T-helper 2 cell treated with Interferon-gamma antibody and Interleukin-4, amounts not matched to agents 5 μg/mL and 100 μg/mL, for 36 hours (primary cell): ENCODE measurements at regions not wholly inside any gene's neighbourhood (a gene's known extent, or its start where the extent isn't known, plus 50 kb on each side); places are given as distances from the start of the nearest gene placed in this dataset.

ENCODE experiments used
- DNase-seq: peaks from one replicate; pipeline ENCODE4 v3.0.0; 2021; ENCODE audit warnings: low spot score
- H3K27ac Mint-ChIP-seq: one replicate; pipeline ENCODE4 v1.8.0; 2021; ENCODE audit warnings: mild to moderate bottlenecking, mixed read lengths
- H3K27me3 Mint-ChIP-seq: one replicate; pipeline ENCODE4 v1.8.0; 2021; ENCODE audit warnings: low read depth, mixed read lengths
- H3K36me3 Mint-ChIP-seq: one replicate; pipeline ENCODE4 v1.8.0; 2021; ENCODE audit warnings: low read depth, mixed read lengths
- H3K4me1 Mint-ChIP-seq: one replicate; pipeline ENCODE4 v1.8.0; 2021; ENCODE audit warnings: low read depth, mixed read lengths
- H3K4me3 Mint-ChIP-seq: one replicate; pipeline ENCODE4 v1.8.0; 2022; ENCODE audit warnings: mild to moderate bottlenecking, moderate library complexity, mixed read lengths
- H3K9me3 Mint-ChIP-seq: one replicate; pipeline ENCODE4 v1.8.0; 2021; ENCODE audit warnings: mixed read lengths

DNA sequence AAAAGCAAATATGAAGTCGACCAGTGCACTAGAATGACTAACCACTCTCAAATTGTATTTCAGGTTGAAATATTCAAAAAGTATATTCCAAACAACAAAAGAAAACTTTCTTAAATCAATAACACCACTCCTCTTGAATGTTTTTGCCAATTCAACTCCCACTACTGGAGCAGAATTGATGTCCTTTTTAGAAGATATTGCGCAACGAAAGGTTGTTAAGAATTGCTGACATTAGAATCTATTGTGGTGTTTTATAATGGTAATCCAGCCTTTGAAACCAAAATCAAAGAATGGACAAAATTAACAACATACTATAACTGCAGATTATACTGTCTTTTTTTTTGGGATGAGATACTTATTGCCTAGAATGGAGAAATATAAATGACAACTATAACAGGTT lies 331.3 kb downstream of the GRXCR1 start:
- Mint-ChIP-seq H3K9me3 (peaks cover 16% of the 10 kb centered on the region), H3K27ac (no peak overlapping the region), H3K4me3 (no peak overlapping the region), H3K4me1 (no peaks in the 10 kb centered on the region), H3K27me3 (no peaks in the 10 kb centered on the region), H3K36me3 (no peaks in the 10 kb centered on the region)
- no peak for DNase-seq

DNA sequence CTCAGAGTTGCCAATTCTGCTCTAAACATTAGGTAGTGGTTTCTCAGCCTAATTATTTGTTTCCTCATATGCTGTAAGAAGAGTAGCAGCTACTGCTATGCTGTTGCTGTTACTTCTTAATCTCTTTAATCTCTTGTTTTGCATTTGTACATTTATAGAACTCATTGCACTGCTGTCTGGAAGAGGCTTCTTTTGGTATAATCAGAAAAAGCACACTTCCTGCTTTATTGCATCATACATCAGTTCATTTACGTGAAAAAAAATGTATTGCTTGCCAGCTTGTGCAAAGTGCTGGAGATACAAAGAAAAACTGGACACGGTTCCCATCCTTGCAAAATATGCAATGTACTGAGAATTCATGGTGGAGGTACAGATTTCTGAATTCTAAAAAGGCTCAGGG lies 332.0 kb downstream of the GRXCR1 start:
- DNase-seq, result no peak
- H3K27ac Mint-ChIP-seq, result no peak overlapping the region
- H3K4me1 Mint-ChIP-seq, result no peaks in the 10 kb centered on the region
- no peaks in the 10 kb centered on the region for H3K36me3 Mint-ChIP-seq
- H3K9me3 Mint-ChIP-seq, result peaks cover 13% of the 10 kb centered on the region
- no peak overlapping the region for H3K4me3 Mint-ChIP-seq
- H3K27me3 Mint-ChIP-seq, result no peaks in the 10 kb centered on the region

DNA sequence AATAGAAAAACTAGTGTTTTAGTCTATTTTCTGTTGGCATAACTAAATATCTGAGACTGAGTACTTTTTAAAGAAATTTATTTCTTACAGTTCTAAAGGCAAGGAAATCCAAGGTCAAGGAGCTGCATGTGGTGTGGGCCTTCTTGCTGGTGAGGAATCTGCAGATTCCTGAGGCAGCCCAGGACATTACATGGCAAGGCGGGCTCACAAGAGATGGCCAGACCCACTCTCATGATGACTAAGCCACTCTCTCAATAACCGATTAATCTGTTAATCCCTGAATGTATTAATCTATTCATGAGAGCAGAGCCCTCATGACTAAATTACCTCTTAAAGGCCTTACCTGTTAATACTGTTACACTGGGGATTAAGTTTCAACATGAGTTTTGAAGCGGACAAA lies 340.8 kb downstream of the GRXCR1 start:
- Mint-ChIP-seq H3K4me3 (no peak overlapping the region), H3K4me1 (no peaks in the 10 kb centered on the region), H3K9me3 (peaks cover 9% of the 10 kb centered on the region), H3K27me3 (no peaks in the 10 kb centered on the region), H3K27ac (no peak overlapping the region), H3K36me3 (no peaks in the 10 kb centered on the region)
- no peak for DNase-seq

DNA sequence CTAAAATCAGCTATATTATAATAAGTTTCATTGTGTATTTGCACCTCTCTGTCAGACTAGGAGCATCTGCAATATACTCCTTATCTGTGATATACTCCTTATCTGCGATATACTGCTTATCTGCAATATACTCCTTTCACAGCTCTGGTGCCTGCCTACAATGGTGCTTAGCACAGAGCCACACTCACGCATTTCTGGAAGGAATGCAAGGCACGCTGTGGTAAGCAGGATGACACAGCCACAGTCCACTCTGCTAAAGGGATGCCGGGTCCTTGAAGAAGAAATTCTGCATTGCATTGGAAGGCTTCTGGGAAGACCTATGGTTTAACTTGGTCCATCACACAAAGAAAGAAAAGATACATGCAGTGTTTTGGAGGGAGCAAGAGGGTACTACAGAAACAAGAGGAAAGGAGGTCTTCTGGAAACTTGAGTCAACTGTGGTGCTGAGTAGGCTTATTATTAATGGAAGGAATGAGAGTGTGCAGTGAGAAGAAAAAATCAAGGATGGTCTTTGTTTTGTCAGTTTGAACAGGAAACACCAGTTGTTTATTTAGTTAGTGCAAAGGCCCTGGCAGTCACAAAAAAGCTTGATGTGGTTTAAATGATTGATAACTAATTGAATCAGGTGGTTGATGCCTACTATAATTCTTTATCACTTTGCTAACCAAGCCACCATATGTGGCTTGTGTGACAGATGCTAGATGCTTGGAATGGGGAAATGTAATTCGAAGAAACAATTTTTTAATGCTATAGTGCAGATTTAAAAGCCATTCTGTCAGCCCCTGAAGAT lies 342.3 kb downstream of the GRXCR1 start:
- no peak for DNase-seq
- H3K27me3 Mint-ChIP-seq, result no peaks in the 10 kb centered on the region
- H3K4me3 Mint-ChIP-seq, result no peak overlapping the region
- peaks cover 9% of the 10 kb centered on the region for H3K9me3 Mint-ChIP-seq
- no peaks in the 10 kb centered on the region for H3K36me3 Mint-ChIP-seq
- H3K27ac Mint-ChIP-seq, result no peak overlapping the region
- no peaks in the 10 kb centered on the region for H3K4me1 Mint-ChIP-seq

DNA sequence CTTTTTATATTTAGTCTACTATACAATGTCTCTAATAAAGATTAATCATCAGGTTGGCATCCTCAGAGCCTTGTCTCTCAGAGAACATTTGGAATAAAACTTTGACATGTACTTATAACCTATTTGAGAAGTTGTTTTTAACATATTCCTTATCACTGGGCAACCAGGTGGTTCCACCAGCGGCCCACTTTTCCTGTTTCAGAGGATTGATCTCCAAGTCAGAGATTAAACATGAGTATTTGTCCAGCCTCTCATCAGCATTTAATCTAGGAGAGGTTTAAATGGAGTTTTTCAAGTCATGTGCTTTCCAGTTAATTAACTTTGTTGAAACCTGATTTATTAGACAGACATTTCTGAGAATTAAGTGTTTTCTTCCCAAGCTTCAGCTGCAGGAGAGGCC lies 345.5 kb downstream of the GRXCR1 start:
- no peak overlapping the region for H3K4me3 Mint-ChIP-seq
- no peak for DNase-seq
- no peaks in the 10 kb centered on the region for H3K36me3 Mint-ChIP-seq
- no peaks in the 10 kb centered on the region for H3K27me3 Mint-ChIP-seq
- H3K27ac Mint-ChIP-seq, result no peak overlapping the region
- peaks cover 11% of the 10 kb centered on the region for H3K9me3 Mint-ChIP-seq
- H3K4me1 Mint-ChIP-seq, result no peaks in the 10 kb centered on the region

DNA sequence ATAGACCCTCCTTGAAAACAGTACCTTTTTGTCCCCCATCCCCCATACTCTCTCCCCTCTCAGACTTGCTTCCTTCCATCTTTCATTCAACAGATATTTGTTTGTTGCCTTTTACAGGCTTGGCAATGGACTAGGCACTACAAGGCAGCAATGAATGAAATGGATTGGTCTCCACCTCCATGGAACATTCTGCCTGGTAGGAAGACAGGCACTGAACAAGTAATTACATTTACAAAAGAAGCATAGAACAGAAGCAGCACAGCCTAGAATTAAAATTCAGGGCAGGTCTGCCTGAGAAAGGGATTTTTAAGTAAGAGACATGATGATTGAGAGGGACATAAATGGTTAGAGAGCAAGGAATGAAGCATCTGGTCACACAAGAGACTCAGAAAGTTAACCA lies 346.1 kb downstream of the GRXCR1 start:
- H3K9me3 Mint-ChIP-seq, result peaks cover 9% of the 10 kb centered on the region
- no peak overlapping the region for H3K4me3 Mint-ChIP-seq
- no peak for DNase-seq

DNA sequence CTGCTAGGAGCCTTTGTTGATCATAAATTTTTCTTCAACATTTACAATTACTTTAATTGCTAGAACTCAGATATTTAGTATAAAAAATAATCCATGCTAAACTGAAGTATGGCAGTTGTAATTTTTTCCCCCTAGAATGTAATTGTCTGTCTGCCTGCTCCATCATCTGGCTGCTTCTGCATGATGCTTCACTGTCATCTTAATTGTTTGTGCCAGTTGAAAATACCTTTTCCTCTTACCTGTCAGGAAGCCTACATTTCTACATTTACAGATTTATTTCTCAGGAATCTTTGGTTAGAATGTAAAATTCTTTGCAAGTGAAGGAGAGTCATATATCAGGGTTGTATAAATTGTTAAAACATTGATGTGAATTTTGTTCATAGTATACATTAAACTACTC lies 348.6 kb downstream of the GRXCR1 start:
- no peaks in the 10 kb centered on the region for H3K4me1 Mint-ChIP-seq
- H3K27ac Mint-ChIP-seq, result no peak overlapping the region
- no peaks in the 10 kb centered on the region for H3K27me3 Mint-ChIP-seq
- H3K9me3 Mint-ChIP-seq, result peaks cover 11% of the 10 kb centered on the region
- no peak overlapping the region for H3K4me3 Mint-ChIP-seq
- H3K36me3 Mint-ChIP-seq, result no peaks in the 10 kb centered on the region
- no peak for DNase-seq

More for the DNA sequence above, 346.1 kb downstream of the GRXCR1 start:
- Mint-ChIP-seq H3K4me1 (no peaks in the 10 kb centered on the region), H3K36me3 (no peaks in the 10 kb centered on the region), H3K27me3 (no peaks in the 10 kb centered on the region), H3K27ac (no peak overlapping the region)

DNA sequence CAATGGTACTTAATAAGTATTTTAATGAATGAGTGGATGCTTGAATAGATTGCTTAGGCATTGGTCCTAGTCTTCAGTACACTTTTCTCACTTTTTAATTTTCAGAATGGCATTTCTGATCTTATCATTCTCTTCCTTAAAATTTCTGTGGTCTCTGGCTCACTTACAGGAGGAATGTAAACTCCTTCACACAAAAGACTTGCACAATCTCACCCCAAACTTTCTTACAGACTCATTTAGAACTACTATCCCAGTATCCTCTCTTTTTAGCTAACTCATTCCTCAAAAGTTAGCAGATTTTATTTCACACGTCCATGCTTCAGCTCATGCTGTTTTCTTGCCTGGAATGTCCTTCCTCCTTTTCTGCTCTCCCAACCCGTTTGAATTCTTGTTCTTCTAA lies 350.1 kb downstream of the GRXCR1 start:
- no peaks in the 10 kb centered on the region for H3K27me3 Mint-ChIP-seq
- no peak overlapping the region for H3K27ac Mint-ChIP-seq
- no peak overlapping the region for H3K4me3 Mint-ChIP-seq
- no peaks in the 10 kb centered on the region for H3K36me3 Mint-ChIP-seq
- H3K9me3 Mint-ChIP-seq, result peaks cover 16% of the 10 kb centered on the region
- H3K4me1 Mint-ChIP-seq, result no peaks in the 10 kb centered on the region
- DNase-seq, result no peak

DNA sequence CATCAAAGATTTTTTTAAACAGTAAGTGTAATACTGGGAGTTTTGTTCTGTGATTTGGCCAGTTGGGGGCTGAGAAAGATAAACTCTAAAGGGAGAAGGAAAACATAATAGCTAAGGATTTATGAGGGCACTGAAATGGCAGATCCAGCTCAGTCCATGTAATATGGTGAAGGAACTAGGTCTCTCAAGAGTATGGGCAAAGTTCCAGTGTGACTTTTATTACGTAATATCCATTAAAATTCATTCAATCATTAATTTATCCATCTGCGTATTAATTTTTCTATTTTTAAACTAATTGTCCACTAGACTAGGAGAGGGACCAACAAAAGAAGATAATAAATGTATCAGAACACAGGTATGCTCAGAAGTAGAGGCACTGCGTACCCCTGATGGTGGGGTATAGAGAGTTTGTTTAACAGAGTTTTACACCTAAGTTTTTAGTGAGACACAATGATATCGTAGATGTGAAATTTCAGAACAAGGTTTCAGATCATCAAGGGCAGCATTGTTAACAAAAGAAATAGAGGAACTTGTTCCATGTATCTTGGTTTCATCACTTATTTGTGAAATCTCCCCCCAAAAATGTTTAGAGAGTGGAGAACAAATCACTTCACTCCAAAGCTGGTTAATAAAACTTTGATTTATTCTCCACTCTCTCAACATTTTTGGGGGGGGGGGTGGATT lies 351.1 kb downstream of the GRXCR1 start:
- H3K27me3 Mint-ChIP-seq, result no peaks in the 10 kb centered on the region
- no peak overlapping the region for H3K27ac Mint-ChIP-seq
- H3K9me3 Mint-ChIP-seq, result peaks cover 16% of the 10 kb centered on the region
- no peak overlapping the region for H3K4me3 Mint-ChIP-seq
- no peak for DNase-seq
- no peaks in the 10 kb centered on the region for H3K4me1 Mint-ChIP-seq
- H3K36me3 Mint-ChIP-seq, result no peaks in the 10 kb centered on the region

DNA sequence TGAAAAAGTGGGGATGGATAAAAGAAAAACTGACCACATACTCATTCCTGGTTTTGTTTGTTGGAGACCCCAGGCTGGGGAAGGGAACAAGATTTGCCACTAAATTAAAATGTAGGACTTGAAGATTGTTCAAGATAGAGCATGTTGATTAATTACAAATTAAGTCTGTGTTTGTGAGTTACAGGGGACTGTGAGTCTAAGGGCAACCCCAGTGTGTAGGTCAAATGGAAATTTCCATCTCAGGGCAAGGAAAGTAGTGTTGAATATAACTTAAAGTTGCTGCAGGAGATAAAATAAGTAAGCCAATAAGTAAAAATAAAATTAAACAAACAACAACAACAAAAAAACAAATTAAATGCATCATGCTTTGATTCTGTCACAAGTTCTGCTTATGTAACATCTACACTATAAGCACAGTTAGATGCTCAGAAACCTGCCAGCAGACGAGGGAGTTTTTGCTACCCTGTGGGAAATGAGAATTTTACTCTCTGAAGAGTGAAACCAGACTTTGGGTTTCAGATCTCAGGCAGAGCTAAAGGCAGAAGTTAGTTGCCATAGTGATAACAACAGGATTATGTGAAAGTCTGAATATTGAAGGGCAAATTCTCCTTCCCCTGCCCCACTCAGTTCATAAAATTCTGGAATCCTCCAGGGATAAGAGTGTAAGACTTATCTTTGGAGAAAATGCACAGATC lies 352.3 kb downstream of the GRXCR1 start:
- DNase-seq, result no peak
- peaks cover 22% of the 10 kb centered on the region for H3K9me3 Mint-ChIP-seq
- H3K27ac Mint-ChIP-seq, result no peak overlapping the region
- no peaks in the 10 kb centered on the region for H3K36me3 Mint-ChIP-seq
- H3K27me3 Mint-ChIP-seq, result no peaks in the 10 kb centered on the region
- H3K4me3 Mint-ChIP-seq, result no peak overlapping the region
- no peaks in the 10 kb centered on the region for H3K4me1 Mint-ChIP-seq

DNA sequence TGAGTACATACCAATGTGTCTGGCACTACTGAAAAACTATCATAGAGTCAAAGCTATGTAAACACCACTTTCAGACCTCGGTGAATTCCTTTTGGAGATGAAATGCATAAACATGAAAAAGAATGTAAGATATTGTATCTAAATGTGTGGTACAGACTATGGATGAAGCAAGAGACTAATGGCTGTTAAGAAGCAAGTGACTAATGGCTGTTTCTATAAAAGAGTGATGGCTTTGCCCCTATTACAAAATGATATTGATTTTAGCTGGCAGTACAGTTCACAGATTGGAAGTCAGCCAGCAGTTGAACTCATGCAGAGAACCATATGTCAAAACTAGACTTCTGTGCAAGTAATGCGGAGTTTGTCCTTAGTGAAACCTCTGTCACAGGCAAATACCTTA lies 359.3 kb downstream of the GRXCR1 start:
- no peak overlapping the region for H3K4me3 Mint-ChIP-seq
- no peaks in the 10 kb centered on the region for H3K36me3 Mint-ChIP-seq
- peaks cover 33% of the 10 kb centered on the region for H3K9me3 Mint-ChIP-seq
- no peaks in the 10 kb centered on the region for H3K27me3 Mint-ChIP-seq
- no peak for DNase-seq
- H3K4me1 Mint-ChIP-seq, result no peaks in the 10 kb centered on the region
- H3K27ac Mint-ChIP-seq, result no peak overlapping the region

DNA sequence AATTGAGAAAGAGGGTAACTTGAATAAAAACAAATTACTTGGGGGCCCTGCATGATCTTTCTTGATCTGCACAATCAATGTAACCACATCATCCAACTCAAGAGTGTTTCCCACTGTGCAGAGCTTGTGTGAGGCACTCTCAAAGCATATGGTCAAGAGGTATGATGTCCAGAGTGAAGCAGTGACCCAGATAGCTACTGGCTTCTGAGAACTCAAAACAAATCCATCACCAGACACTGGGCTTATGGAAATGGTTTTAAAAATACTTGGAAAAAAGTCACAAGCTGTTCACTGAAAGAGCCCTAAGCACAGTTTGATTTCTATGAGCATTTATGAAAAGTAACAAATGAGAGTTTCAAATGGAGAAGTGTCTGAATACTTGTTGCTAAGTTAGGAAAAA lies 361.0 kb downstream of the GRXCR1 start:
- Mint-ChIP-seq H3K9me3 (peaks cover 39% of the 10 kb centered on the region), H3K27me3 (no peaks in the 10 kb centered on the region), H3K4me1 (no peaks in the 10 kb centered on the region), H3K4me3 (no peak overlapping the region), H3K27ac (no peak overlapping the region), H3K36me3 (no peaks in the 10 kb centered on the region)
- no peak for DNase-seq

DNA sequence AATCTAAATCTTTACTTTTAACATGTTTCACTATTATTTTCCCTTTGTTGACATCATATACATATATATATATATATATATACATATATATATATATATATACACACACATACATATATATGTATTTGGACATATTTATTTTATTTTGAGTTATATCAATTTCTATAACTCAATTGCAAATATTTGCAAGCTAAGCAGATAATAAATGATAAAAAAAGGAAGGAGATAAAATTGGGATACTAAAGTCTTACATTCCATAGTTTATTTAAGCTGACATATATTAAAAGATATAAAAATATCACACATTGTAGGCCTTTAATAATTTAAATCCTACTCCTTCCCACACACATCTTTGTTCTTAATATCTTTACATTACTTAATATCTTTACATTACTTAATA lies 372.2 kb downstream of the GRXCR1 start:
- Mint-ChIP-seq H3K27ac (no peak overlapping the region), H3K4me3 (no peak overlapping the region), H3K4me1 (no peaks in the 10 kb centered on the region), H3K27me3 (no peaks in the 10 kb centered on the region), H3K9me3 (peaks cover 30% of the 10 kb centered on the region), H3K36me3 (no peaks in the 10 kb centered on the region)
- no peak for DNase-seq

DNA sequence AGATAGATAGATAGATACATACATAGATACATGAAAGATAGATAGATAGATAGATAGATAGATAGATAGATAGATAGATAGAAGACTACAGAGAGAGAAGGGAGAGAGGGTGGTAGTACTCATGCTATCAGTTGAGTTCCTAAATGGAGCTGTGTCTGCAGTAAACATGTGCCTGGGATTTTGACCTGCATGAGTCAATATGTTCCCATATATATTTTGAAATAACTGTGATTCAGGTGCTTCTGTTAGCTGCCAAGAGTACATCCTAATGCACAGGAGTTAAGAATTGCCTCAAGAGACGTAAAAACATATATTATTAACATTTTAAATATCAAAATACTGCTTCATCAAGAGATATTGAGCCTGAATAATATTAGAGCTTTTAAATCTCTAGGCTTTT lies 379.4 kb downstream of the GRXCR1 start:
- H3K27me3 Mint-ChIP-seq, result no peaks in the 10 kb centered on the region
- H3K9me3 Mint-ChIP-seq, result peaks cover 30% of the 10 kb centered on the region

More for the DNA sequence above, 379.4 kb downstream of the GRXCR1 start:
- H3K36me3 Mint-ChIP-seq, result no peaks in the 10 kb centered on the region
- no peak overlapping the region for H3K4me3 Mint-ChIP-seq
- no peaks in the 10 kb centered on the region for H3K4me1 Mint-ChIP-seq
- H3K27ac Mint-ChIP-seq, result no peak overlapping the region
- DNase-seq, result no peak
